BJ (cell line): ENCODE measurements at regions not wholly inside any gene's neighbourhood (a gene's known extent, or its start where the extent isn't known, plus 50 kb on each side); places are given as distances from the start of the nearest gene placed in this dataset.

Experiments
- CTCF ChIA-PET: fragments of 350-600 bp; formaldehyde crosslinking; extraction: SDS; loops from one replicate; lab custom pipeline; 2021; ENCODE audit warnings: antibody characterized with exemption, inconsistent platforms; lab: Yijun Ruan, JAX
- POLR2A ChIA-PET: fragments of 300-600 bp; sonication (Branson Sonifier 250); formaldehyde crosslinking; extraction: SDS; loops from one replicate; lab custom pipeline; 2021; ENCODE audit warnings: antibody characterized with exemption; lab: Charles Lee
- DNase-seq: peaks from one replicate; pipeline ENCODE4 v3.0.0-alpha.2; 2011; ENCODE audit warnings: low read depth
- H3K27me3 ChIP-seq: 2 replicates; pipeline ENCODE4 v1.6.0; 2011; ENCODE audit warnings: low read length; ENCODE audit not compliant: control insufficient read depth, insufficient read depth
- H3K36me3 ChIP-seq: 2 replicates; pipeline ENCODE4 v1.5.1; 2011; ENCODE audit warnings: low read length; ENCODE audit not compliant: control insufficient read depth, insufficient read depth
- H3K4me3 ChIP-seq: 2 replicates; pipeline ENCODE4 v1.5.1; 2011; ENCODE audit warnings: low read depth, mild to moderate bottlenecking, control low read depth, low read length
- TF ChIP-seq, protein P1 (sequence below): IDR thresholded peaks from 2 replicates; pipeline ENCODE4 v1.5.1; 2011; ENCODE audit warnings: low read depth, mild to moderate bottlenecking, control low read depth, inconsistent platforms, low read length, moderate library complexity; ENCODE audit not compliant: insufficient read depth

DNA sequence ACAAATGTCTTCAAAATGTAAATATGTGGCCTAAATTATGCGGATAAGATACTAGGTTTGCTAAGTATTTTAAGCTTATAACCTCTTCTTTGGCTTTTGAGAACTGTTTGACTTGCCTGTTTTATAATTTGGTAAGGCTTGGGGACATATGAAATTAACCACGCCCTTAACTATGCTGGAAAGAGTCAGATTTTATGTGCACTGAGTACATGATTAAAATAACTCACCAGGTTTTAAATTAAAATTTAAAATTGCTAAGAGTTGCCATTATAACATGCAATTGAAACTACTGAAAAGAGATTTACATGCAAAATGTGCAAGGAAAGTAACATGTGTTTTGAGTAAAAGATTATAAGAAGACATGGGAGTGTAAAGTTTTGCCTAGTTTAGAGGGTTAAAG is 141.9 kb downstream of the WDR11 start:
- Histone ChIP-seq H3K36me3 (no peaks in the 10 kb centered on the region), H3K4me3 (no peak overlapping the region), H3K27me3 (no peaks in the 10 kb centered on the region)
- CTCF ChIA-PET: no interaction called here
- TF ChIP-seq, protein P1, sequence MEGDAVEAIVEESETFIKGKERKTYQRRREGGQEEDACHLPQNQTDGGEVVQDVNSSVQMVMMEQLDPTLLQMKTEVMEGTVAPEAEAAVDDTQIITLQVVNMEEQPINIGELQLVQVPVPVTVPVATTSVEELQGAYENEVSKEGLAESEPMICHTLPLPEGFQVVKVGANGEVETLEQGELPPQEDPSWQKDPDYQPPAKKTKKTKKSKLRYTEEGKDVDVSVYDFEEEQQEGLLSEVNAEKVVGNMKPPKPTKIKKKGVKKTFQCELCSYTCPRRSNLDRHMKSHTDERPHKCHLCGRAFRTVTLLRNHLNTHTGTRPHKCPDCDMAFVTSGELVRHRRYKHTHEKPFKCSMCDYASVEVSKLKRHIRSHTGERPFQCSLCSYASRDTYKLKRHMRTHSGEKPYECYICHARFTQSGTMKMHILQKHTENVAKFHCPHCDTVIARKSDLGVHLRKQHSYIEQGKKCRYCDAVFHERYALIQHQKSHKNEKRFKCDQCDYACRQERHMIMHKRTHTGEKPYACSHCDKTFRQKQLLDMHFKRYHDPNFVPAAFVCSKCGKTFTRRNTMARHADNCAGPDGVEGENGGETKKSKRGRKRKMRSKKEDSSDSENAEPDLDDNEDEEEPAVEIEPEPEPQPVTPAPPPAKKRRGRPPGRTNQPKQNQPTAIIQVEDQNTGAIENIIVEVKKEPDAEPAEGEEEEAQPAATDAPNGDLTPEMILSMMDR: no peak
- no peak for DNase-seq
- POLR2A ChIA-PET: no interaction called here

DNA sequence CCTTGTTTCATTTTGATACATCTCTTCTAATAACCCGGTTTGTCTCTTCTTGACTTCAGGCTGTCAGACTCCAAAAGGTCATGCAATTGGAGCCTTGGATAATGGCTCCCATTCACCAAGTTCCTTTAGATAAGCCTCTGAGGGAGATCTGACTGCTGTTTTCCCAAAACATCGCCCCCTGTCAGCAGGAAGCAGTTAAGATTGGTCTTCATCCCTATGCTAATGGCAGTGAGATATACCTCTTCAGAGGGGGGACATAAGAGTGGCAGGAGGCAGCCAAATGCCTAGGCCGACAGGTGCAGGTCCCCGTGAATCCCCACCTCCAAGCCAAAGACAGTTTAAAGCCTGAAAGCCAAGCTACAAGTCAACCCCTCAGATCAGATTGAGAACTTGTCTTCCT is 144.6 kb downstream of the WDR11 start:
- Histone ChIP-seq H3K36me3 (no peaks in the 10 kb centered on the region), H3K27me3 (no peaks in the 10 kb centered on the region), H3K4me3 (no peak overlapping the region)
- DNase-seq: no peak
- ChIA-PET CTCF (no interaction called here), POLR2A (no interaction called here)
- TF ChIP-seq, protein P1: no peak

DNA sequence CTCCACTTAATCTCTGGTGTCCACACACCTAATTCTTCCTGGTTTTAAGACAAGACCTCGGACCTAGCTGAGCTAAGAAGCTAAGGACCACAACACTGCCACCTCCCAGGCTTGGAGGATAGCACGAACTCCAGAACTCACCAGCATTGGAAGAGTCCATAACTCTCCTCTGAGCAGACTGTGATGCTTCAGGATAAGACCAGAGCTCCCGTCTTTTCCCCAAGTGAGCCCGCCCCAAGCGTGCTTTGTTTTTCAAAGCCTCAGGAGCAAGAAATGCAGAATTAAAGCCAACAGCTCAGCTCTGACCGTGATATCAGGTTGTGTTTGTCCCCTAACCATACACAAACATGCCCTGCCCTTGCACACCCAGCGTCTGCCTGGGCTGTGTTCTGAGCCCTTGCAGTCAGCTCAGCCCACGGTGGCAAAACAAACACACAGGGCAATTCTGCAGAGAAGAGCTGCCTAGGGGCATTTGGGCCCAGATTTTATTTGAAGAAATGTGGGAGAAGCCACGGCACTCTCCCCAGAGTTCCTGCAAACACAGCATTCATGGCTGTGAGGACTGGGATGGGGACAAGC is 145.4 kb downstream of the WDR11 start:
- no peaks in the 10 kb centered on the region for H3K27me3 ChIP-seq
- CTCF ChIA-PET: no interaction called here
- no peaks in the 10 kb centered on the region for H3K36me3 ChIP-seq
- no peak for DNase-seq
- no peak overlapping the region for H3K4me3 ChIP-seq
- TF ChIP-seq, protein P1: no peak
- POLR2A ChIA-PET: no interaction called here

DNA sequence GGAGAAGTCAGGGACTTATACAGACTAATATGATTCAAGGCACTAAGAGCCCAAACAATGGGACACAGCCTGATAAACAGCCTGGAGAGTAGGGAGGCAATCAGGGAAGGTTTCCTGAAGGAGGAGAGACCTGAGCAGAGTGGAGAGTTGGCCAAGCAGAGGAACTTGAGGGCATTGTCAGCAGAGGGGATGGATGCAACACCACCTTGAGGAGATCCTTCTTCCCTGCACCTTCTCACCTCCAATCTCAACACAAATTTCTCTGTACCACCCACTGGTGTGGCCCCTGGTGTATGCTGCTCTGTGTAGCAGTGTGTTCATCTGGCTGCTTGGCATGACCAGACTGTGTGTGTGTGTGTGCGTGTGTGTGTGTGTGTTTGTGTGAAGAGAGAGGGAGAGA is 146.2 kb downstream of the WDR11 start:
- H3K4me3 ChIP-seq: no peak overlapping the region

DNA sequence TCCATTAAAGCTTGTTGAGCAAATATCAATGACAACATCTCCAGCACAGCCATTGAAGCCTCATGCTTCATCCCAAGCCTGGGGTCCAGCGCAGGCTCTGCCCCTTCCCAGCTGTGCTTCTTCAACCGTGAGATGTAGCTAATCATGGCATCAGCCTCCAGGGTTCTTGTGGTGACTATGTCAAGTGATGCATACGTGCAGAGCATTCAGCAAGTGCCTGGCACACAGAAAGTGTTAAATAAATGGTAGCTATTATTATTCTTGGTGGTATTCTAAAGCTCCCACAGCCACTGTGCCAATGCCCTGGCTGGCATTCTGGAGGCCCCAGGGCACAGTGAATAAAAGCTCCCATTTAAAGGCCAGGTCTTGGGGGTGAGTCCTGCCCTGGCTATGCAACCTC is 146.6 kb downstream of the WDR11 start:
- H3K27me3 ChIP-seq: no peaks in the 10 kb centered on the region
- no peak overlapping the region for H3K4me3 ChIP-seq
- ChIA-PET POLR2A (no interaction called here), CTCF (no interaction called here)
- no peak for DNase-seq
- H3K36me3 ChIP-seq: no peaks in the 10 kb centered on the region
- TF ChIP-seq, protein P1: no peak

More for the DNA sequence above, 146.2 kb downstream of the WDR11 start:
- H3K36me3 ChIP-seq: no peaks in the 10 kb centered on the region
- DNase-seq: no peak
- ChIA-PET POLR2A (no interaction called here), CTCF (no interaction called here)
- TF ChIP-seq, protein P1: no peak
- no peaks in the 10 kb centered on the region for H3K27me3 ChIP-seq
